VCaP (cell line): ENCODE measurements at regions not wholly inside any gene's neighbourhood (a gene's known extent, or its start where the extent isn't known, plus 50 kb on each side); places are given as distances from the start of the nearest gene placed in this dataset.
A peak's percentile ranks its signal among the peaks of the same experiment; 100 is the strongest.

Experiments used
- H3K27ac ChIP-seq: fragments of 450-650 bp; 2 replicates; pipeline ENCODE4 v1.5.1; 2017
- CTCF ChIP-seq: fragments of 450-650 bp; conservative IDR thresholded peaks from 2 replicates; pipeline ENCODE4 v1.5.1; 2017; ENCODE audit warnings: mild to moderate bottlenecking, moderate library complexity

GRCh38 chr7:153087498-153087897 lies 327.9 kb downstream of the ACTR3B start:
- TF ChIP-seq CTCF = no peak
- no peak overlapping the region for H3K27ac ChIP-seq

- no peak for TF ChIP-seq CTCF
- no peak overlapping the region for H3K27ac ChIP-seq
Measured at GRCh38 chr7:153088601-153089000, 329.0 kb downstream of the ACTR3B start.

- no peak for TF ChIP-seq CTCF
- H3K27ac ChIP-seq = no peak overlapping the region
Measured at GRCh38 chr7:153090209-153090608, 330.7 kb downstream of the ACTR3B start.

- peak; percentile 29 for TF ChIP-seq CTCF
- H3K27ac ChIP-seq = no peak overlapping the region
Measured at GRCh38 chr7:153090764-153091163, 331.2 kb downstream of the ACTR3B start.

- no peak for TF ChIP-seq CTCF
- no peak overlapping the region for H3K27ac ChIP-seq
Measured at GRCh38 chr7:153091477-153091876, 331.9 kb downstream of the ACTR3B start.

- TF ChIP-seq CTCF = no peak
- H3K27ac ChIP-seq = no peak overlapping the region
Measured at GRCh38 chr7:153097511-153098201, 338.1 kb downstream of the ACTR3B start.

- H3K27ac ChIP-seq = no peak overlapping the region
- TF ChIP-seq CTCF = no peak
Measured at GRCh38 chr7:153099235-153099634, 339.7 kb downstream of the ACTR3B start.
